Nephron progenitor cell (in vitro differentiated cells): ENCODE measurements at regions not wholly inside any gene's neighbourhood (a gene's known extent, or its start where the extent isn't known, plus 50 kb on each side); places are given as distances from the start of the nearest gene placed in this dataset.

Experiments
- DNase-seq: peaks from one replicate; pipeline ENCODE4 v3.0.0; 2021
- H3K27ac Mint-ChIP-seq: 2 replicates; pipeline ENCODE4 v1.8.0; 2021; ENCODE audit warnings: mild to moderate bottlenecking, moderate library complexity, mixed read lengths
- H3K27me3 Mint-ChIP-seq: 2 replicates; pipeline ENCODE4 v1.8.0; 2021; ENCODE audit warnings: mild to moderate bottlenecking, low read depth, mixed read lengths; ENCODE audit not compliant: poor library complexity
- H3K36me3 Mint-ChIP-seq: 2 replicates; pipeline ENCODE4 v1.8.0; 2021; ENCODE audit warnings: low read depth, mixed read lengths
- H3K4me1 Mint-ChIP-seq: 2 replicates; pipeline ENCODE4 v1.8.0; 2021; ENCODE audit warnings: mixed read lengths
- H3K4me3 Mint-ChIP-seq: 2 replicates; pipeline ENCODE4 v1.8.0; 2021; ENCODE audit warnings: mild to moderate bottlenecking, moderate library complexity, mixed read lengths
- H3K9me3 Mint-ChIP-seq: 2 replicates; pipeline ENCODE4 v1.8.0; 2021; ENCODE audit warnings: mild to moderate bottlenecking, moderate library complexity, mixed read lengths
- CTCF ChIP-seq: fragments of 200-600 bp; sonication (generic); IDR thresholded peaks from 2 replicates; pipeline ENCODE4 v1.5.0; 2021; ENCODE audit warnings: antibody characterized with exemption

- no peak for TF ChIP-seq CTCF
- Mint-ChIP-seq H3K36me3 (no peaks in the 10 kb centered on the region), H3K4me3 (no peak overlapping the region), H3K27ac (no peak overlapping the region), H3K27me3 (peaks cover 11% of the 10 kb centered on the region), H3K4me1 (peaks cover 20% of the 10 kb centered on the region), H3K9me3 (peaks cover 11% of the 10 kb centered on the region)
- no peak for DNase-seq
These were observed 106.3 kb upstream of the RIPOR2 start for GRCh38 chr6:25042036-25042521.

- Mint-ChIP-seq H3K27ac (no peak overlapping the region), H3K4me1 (peaks cover 20% of the 10 kb centered on the region), H3K4me3 (no peak overlapping the region), H3K36me3 (no peaks in the 10 kb centered on the region), H3K27me3 (peaks cover 13% of the 10 kb centered on the region), H3K9me3 (peaks cover 9% of the 10 kb centered on the region)
- DNase-seq, result no peak
- no peak for TF ChIP-seq CTCF
These were observed 106.8 kb upstream of the RIPOR2 start for GRCh38 chr6:25042536-25042935.

GRCh38 chr6:25042984-25043725, 107.4 kb upstream of the RIPOR2 start:
- no peak overlapping the region for H3K4me3 Mint-ChIP-seq
- no peak overlapping the region for H3K27ac Mint-ChIP-seq
- TF ChIP-seq CTCF, result no peak
- peaks cover 17% of the 10 kb centered on the region for H3K27me3 Mint-ChIP-seq
- H3K9me3 Mint-ChIP-seq, result peaks cover 4% of the 10 kb centered on the region
- H3K36me3 Mint-ChIP-seq, result no peaks in the 10 kb centered on the region
- no peak for DNase-seq
- peaks cover 20% of the 10 kb centered on the region for H3K4me1 Mint-ChIP-seq

- H3K27me3 Mint-ChIP-seq, result peaks cover 17% of the 10 kb centered on the region
- no peaks in the 10 kb centered on the region for H3K9me3 Mint-ChIP-seq
- H3K4me1 Mint-ChIP-seq, result peaks cover 20% of the 10 kb centered on the region
- no peak for TF ChIP-seq CTCF
- DNase-seq, result no peak
- no peaks in the 10 kb centered on the region for H3K36me3 Mint-ChIP-seq
- H3K27ac Mint-ChIP-seq, result no peak overlapping the region
- no peak overlapping the region for H3K4me3 Mint-ChIP-seq
These were observed 108.1 kb upstream of the RIPOR2 start for GRCh38 chr6:25043892-25044291.

GRCh38 chr6:25046942-25047341, 111.2 kb upstream of the RIPOR2 start:
- Mint-ChIP-seq H3K4me3 (no peak overlapping the region), H3K9me3 (no peaks in the 10 kb centered on the region), H3K27ac (no peak overlapping the region), H3K4me1 (peaks cover 8% of the 10 kb centered on the region), H3K27me3 (peaks cover 19% of the 10 kb centered on the region), H3K36me3 (no peaks in the 10 kb centered on the region)
- TF ChIP-seq CTCF, result no peak
- no peak for DNase-seq

GRCh38 chr6:25050356-25050755, 114.6 kb upstream of the RIPOR2 start:
- no peak for DNase-seq
- Mint-ChIP-seq H3K9me3 (peaks cover 3% of the 10 kb centered on the region), H3K4me3 (no peak overlapping the region)

More at GRCh38 chr6:25050356-25050755, 114.6 kb upstream of the RIPOR2 start:
- Mint-ChIP-seq H3K27me3 (peaks cover 16% of the 10 kb centered on the region), H3K36me3 (no peaks in the 10 kb centered on the region), H3K27ac (no peak overlapping the region), H3K4me1 (peaks cover 14% of the 10 kb centered on the region)
- no peak for TF ChIP-seq CTCF
